ENCODE measurements at regions not wholly inside any gene's neighbourhood (a gene's known extent, or its start where the extent isn't known, plus 50 kb on each side); places are given as distances from the start of the nearest gene placed in this dataset.

GRCh38 chr10:65306201-65306600, 1619.6 kb upstream of the LRRTM3 start:
- TF ChIP-seq EZH2phosphoT487 (IDR thresholded peaks at IDR 0.05) = no peak
- no peak for TF ChIP-seq EZH2 (IDR thresholded peaks at IDR 0.05)
- no peak for TF ChIP-seq CTCF (IDR thresholded peaks at IDR 0.05)

Data from neural progenitor cell (in vitro differentiated cells).